ENCODE measurements at regions not wholly inside any gene's neighbourhood (a gene's known extent, or its start where the extent isn't known, plus 50 kb on each side); places are given as distances from the start of the nearest gene placed in this dataset.

DNA sequence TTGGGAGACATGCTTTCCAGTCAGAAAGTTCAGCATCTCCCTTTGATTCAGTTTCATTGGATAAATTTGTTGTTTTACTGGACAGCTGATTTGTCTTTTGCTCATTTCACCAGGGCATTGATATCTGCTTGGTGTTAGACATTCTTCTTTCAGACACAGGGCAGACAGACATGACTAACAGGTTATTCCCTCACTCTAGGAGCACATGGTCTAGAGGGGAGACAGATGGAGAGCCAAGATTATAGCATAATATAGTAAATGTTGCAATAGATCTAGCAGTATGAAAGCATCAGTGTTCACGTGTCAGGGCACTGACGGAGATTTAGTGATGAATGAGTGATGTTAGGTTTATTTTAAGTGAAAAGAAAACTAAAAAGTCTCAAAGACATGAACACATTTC, 187.0 kb upstream of the CYRIA start:
- TF ChIP-seq TAF1 (IDR thresholded peaks at IDR 0.05; ENCODE audit: borderline replicate concordance, low read depth, low read length), result no peak
- no peak for TF ChIP-seq POLR2AphosphoS5 (IDR thresholded peaks at IDR 0.05; ENCODE audit: low read depth, low read length)
- no peak for TF ChIP-seq POLR2A (IDR thresholded peaks at IDR 0.05; ENCODE audit: low read depth, low read length)

Data from GM12892 (cell line).